AG04449 (cell line): ENCODE measurements at regions not wholly inside any gene's neighbourhood (a gene's known extent, or its start where the extent isn't known, plus 50 kb on each side); places are given as distances from the start of the nearest gene placed in this dataset.

Experiments used
- CTCF ChIA-PET: fragments of 350-600 bp; formaldehyde crosslinking; extraction: SDS; loops from one replicate; lab custom pipeline; 2021; ENCODE audit warnings: antibody characterized with exemption; lab: Yijun Ruan, JAX
- POLR2A ChIA-PET: fragments of 400-600, 350-600 bp; formaldehyde crosslinking; extraction: SDS; loops from one replicate; lab custom pipeline; 2020; ENCODE audit warnings: antibody characterized with exemption, inconsistent platforms; lab: Yijun Ruan, JAX
- DNase-seq: peaks from one replicate; pipeline ENCODE4 v3.0.0-alpha.2; 2010; ENCODE audit warnings: low read depth, low spot score
- H3K4me3 ChIP-seq: 2 replicates; pipeline ENCODE4 v1.5.1; 2011; ENCODE audit warnings: low read depth, mild to moderate bottlenecking, control low read depth, low read length
- CTCF ChIP-seq: IDR thresholded peaks from one replicate; pipeline ENCODE4 v1.5.1; 2011; ENCODE audit warnings: mild to moderate bottlenecking, moderate library complexity, low read length, control low read depth, inconsistent platforms; ENCODE audit not compliant: insufficient read depth; ENCODE audit errors: missing control alignments

GRCh38 chr11:29634744-29635143, 382.1 kb downstream of the KCNA4 start:
- ChIA-PET CTCF (interaction anchor here (1.4 kb wide), 1 partner anchor 202 kb away, joined by 3 read pairs; no protein-coding TSS in a partner anchor), POLR2A (no interaction called here)
- no peak for DNase-seq
- no peak overlapping the region for H3K4me3 ChIP-seq
- no peak for TF ChIP-seq CTCF

- no peak overlapping the region for H3K4me3 ChIP-seq
- CTCF ChIA-PET = interaction anchor here (0.7 to 1.4 kb wide), 3 partner anchors 201 to 237 kb away, joined by 3 to 4 read pairs (median 3); no protein-coding TSS in a partner anchor
- no peak for DNase-seq
- POLR2A ChIA-PET = no interaction called here
- no peak for TF ChIP-seq CTCF
These were observed 382.6 kb downstream of the KCNA4 start for GRCh38 chr11:29634244-29634643.

- ChIA-PET POLR2A (no interaction called here), CTCF (no interaction called here)
- no peak for DNase-seq
- H3K4me3 ChIP-seq = no peak overlapping the region
- TF ChIP-seq CTCF = no peak
These were observed 387.5 kb downstream of the KCNA4 start for GRCh38 chr11:29629286-29629685.

GRCh38 chr11:29628609-29629008, 388.2 kb downstream of the KCNA4 start:
- H3K4me3 ChIP-seq = no peak overlapping the region
- ChIA-PET POLR2A (no interaction called here), CTCF (no interaction called here)
- no peak for DNase-seq
- no peak for TF ChIP-seq CTCF

GRCh38 chr11:29627541-29627940, 389.3 kb downstream of the KCNA4 start:
- no peak overlapping the region for H3K4me3 ChIP-seq
- DNase-seq = no peak
- TF ChIP-seq CTCF = no peak
- ChIA-PET CTCF (no interaction called here), POLR2A (no interaction called here)

GRCh38 chr11:29623144-29623722, 393.6 kb downstream of the KCNA4 start:
- POLR2A ChIA-PET = no interaction called here

More at GRCh38 chr11:29623144-29623722, 393.6 kb downstream of the KCNA4 start:
- H3K4me3 ChIP-seq = no peak overlapping the region
- no peak for TF ChIP-seq CTCF
- CTCF ChIA-PET = no interaction called here
- no peak for DNase-seq
